Activated CD8-positive, alpha-beta T cell treated with anti-CD3 and anti-CD28 coated beads for 36 hours (primary cell): ENCODE measurements at regions not wholly inside any gene's neighbourhood (a gene's known extent, or its start where the extent isn't known, plus 50 kb on each side); places are given as distances from the start of the nearest gene placed in this dataset.

Experiments used
- ATAC-seq: fragments of 200-7000 bp; cut with Tn5 transposase; one replicate; pipeline ENCODE4 v1.10.0; 2021; ENCODE audit warnings: mild to moderate bottlenecking, moderate library complexity
- CTCF ChIA-PET: fragments of 350-600 bp; sonication (Branson Sonifier 250); formaldehyde crosslinking; loops from one replicate; lab custom pipeline; 2021; ENCODE audit warnings: antibody characterized with exemption; lab: Charles Lee
- POLR2A ChIA-PET: fragments of 350-600 bp; sonication (Branson Sonifier 250); formaldehyde crosslinking; loops from one replicate; lab custom pipeline; 2021; ENCODE audit warnings: antibody characterized with exemption; lab: Charles Lee
- DNase-seq: peaks from one replicate; pipeline ENCODE4 v3.0.0-alpha.2; 2020
- H3K27ac Mint-ChIP-seq: one replicate; pipeline ENCODE4 v1.8.0; 2021; ENCODE audit warnings: mild to moderate bottlenecking, mixed read lengths
- H3K27me3 Mint-ChIP-seq: one replicate; pipeline ENCODE4 v1.8.0; 2021; ENCODE audit warnings: mixed read lengths
- H3K36me3 Mint-ChIP-seq: one replicate; pipeline ENCODE4 v1.8.0; 2021; ENCODE audit warnings: low read depth, mixed read lengths
- H3K4me1 Mint-ChIP-seq: one replicate; pipeline ENCODE4 v1.8.0; 2021; ENCODE audit warnings: low read depth, mixed read lengths
- H3K4me3 Mint-ChIP-seq: one replicate; pipeline ENCODE4 v1.8.0; 2021; ENCODE audit warnings: mild to moderate bottlenecking, moderate library complexity, mixed read lengths
- H3K9me3 Mint-ChIP-seq: one replicate; pipeline ENCODE4 v1.8.0; 2021; ENCODE audit warnings: mixed read lengths
- intact Hi-C: fragments of 100-400 bp; cut with micrococcal nuclease; formaldehyde crosslinking; loops from one replicate; pipeline ENCODE4 v1.10.0; 2022
- TF ChIP-seq, protein P1 (sequence below): fragments of 200-600 bp; IDR thresholded peaks from one replicate; pipeline ENCODE4 v1.8.0; 2022; ENCODE audit warnings: antibody characterized with exemption, mild to moderate bottlenecking

DNA sequence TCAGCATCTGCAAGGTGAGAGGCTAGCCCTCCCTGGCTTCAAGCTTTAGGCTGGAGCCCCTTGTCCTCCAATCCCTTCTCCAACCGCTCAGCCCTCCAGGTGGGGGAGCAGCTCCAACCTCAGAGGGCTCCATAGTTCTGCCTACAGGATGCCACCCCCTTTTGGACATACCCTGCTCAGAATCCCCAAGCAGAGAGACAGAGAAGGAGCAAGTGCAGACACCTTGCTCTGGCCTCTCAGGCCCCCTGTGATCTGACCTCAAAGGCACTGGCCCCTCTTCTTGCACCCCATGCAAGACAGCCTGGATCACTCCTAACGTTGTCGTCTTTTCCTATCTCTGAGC lies 101.6 kb downstream of the C5orf15 start:
- Mint-ChIP-seq H3K27me3 (peaks cover 1% of the 10 kb centered on the region), H3K9me3 (no peaks in the 10 kb centered on the region), H3K36me3 (no peaks in the 10 kb centered on the region), H3K4me3 (no peak overlapping the region), H3K4me1 (peaks cover 9% of the 10 kb centered on the region), H3K27ac (no peak overlapping the region)
- TF ChIP-seq, protein P1, sequence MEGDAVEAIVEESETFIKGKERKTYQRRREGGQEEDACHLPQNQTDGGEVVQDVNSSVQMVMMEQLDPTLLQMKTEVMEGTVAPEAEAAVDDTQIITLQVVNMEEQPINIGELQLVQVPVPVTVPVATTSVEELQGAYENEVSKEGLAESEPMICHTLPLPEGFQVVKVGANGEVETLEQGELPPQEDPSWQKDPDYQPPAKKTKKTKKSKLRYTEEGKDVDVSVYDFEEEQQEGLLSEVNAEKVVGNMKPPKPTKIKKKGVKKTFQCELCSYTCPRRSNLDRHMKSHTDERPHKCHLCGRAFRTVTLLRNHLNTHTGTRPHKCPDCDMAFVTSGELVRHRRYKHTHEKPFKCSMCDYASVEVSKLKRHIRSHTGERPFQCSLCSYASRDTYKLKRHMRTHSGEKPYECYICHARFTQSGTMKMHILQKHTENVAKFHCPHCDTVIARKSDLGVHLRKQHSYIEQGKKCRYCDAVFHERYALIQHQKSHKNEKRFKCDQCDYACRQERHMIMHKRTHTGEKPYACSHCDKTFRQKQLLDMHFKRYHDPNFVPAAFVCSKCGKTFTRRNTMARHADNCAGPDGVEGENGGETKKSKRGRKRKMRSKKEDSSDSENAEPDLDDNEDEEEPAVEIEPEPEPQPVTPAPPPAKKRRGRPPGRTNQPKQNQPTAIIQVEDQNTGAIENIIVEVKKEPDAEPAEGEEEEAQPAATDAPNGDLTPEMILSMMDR = no peak
- ChIA-PET POLR2A (no interaction called here), CTCF (interaction anchor here (0.9 to 3.3 kb wide), 3 partner anchors 11 to 443 kb away, joined by 3 to 19 read pairs (median 4); no protein-coding TSS in a partner anchor)
- ATAC-seq (no peak), DNase-seq (no peak)
- intact Hi-C loops = loop anchor here (5.0 to 10.0 kb wide), 2 partner anchors 112 to 315 kb away; no protein-coding TSS in a partner anchor

GRCh38 chr5:133866160-133866902 lies 102.1 kb downstream of the C5orf15 start:
- Mint-ChIP-seq H3K36me3 (no peaks in the 10 kb centered on the region), H3K9me3 (no peaks in the 10 kb centered on the region), H3K27me3 (no peaks in the 10 kb centered on the region), H3K4me1 (peaks cover 15% of the 10 kb centered on the region), H3K27ac (no peak overlapping the region), H3K4me3 (no peak overlapping the region)
- ATAC-seq (no peak), DNase-seq (no peak)
- ChIA-PET CTCF (interaction anchor here (0.9 to 1.4 kb wide), 3 partner anchors 41 to 442 kb away, joined by 3 to 4 read pairs (median 3); no protein-coding TSS in a partner anchor), POLR2A (no interaction called here)
- intact Hi-C loops = loop anchor here (5.0 to 10.0 kb wide), 2 partner anchors 112 to 314 kb away; no protein-coding TSS in a partner anchor
- TF ChIP-seq, protein P1 = no peak

GRCh38 chr5:133865113-133865512 lies 103.3 kb downstream of the C5orf15 start:
- Mint-ChIP-seq H3K4me3 (no peak overlapping the region), H3K36me3 (no peaks in the 10 kb centered on the region), H3K27ac (no peak overlapping the region), H3K9me3 (no peaks in the 10 kb centered on the region), H3K4me1 (peaks cover 16% of the 10 kb centered on the region), H3K27me3 (no peaks in the 10 kb centered on the region)
- intact Hi-C loops = loop anchor here (5.0 to 10.0 kb wide), 2 partner anchors 110 to 313 kb away; no protein-coding TSS in a partner anchor
- POLR2A ChIA-PET = no interaction called here
- CTCF ChIA-PET = no interaction called here
- ATAC-seq (no peak), DNase-seq (no peak)
- TF ChIP-seq, protein P1 = no peak

DNA sequence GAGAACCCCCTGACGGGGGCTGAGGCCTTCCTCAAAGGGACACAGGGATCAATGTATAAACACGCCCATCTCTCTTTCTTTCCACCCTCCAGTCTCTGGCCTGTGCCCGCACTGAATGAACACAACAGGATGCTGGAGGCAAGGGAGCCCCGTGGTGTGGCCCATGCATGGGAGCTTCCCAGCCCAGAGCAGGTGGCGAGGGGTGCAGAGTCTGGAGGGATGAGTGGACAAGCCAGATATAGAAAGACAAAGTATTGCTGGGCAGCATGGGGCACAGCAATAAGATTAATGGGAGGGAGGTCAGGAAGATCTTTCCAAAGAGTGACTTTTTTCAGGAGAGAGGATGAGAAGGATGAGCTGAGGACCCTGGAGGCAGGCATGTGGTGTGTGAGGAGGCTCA lies 103.7 kb downstream of the C5orf15 start:
- ATAC-seq = no peak
- no peak overlapping the region for H3K4me3 Mint-ChIP-seq
- POLR2A ChIA-PET = no interaction called here
- peaks cover 16% of the 10 kb centered on the region for H3K4me1 Mint-ChIP-seq
- no peaks in the 10 kb centered on the region for H3K9me3 Mint-ChIP-seq
- DNase-seq = no peak
- TF ChIP-seq, protein P1 = no peak
- no peaks in the 10 kb centered on the region for H3K36me3 Mint-ChIP-seq
- intact Hi-C loops = loop anchor here (5.0 to 10.0 kb wide), 2 partner anchors 110 to 312 kb away; no protein-coding TSS in a partner anchor
- H3K27me3 Mint-ChIP-seq = no peaks in the 10 kb centered on the region
- no peak overlapping the region for H3K27ac Mint-ChIP-seq
- CTCF ChIA-PET = no interaction called here
